IMR-90 (cell line): ENCODE measurements at regions not wholly inside any gene's neighbourhood (a gene's known extent, or its start where the extent isn't known, plus 50 kb on each side); places are given as distances from the start of the nearest gene placed in this dataset.

Experiments
- ATAC-seq: fragments of 200-7000 bp; cut with Tn5 transposase; 2 replicates; pipeline ENCODE4 v1.9.1; 2020; ENCODE audit warnings: low read depth, mild to moderate bottlenecking, moderate library complexity
- BruUV-seq: library from RNA; stranded (reverse); fragments of 400-500 nt; replicated peaks from 2 replicates; lab custom pipeline; 2021; lab: Mats Ljungman, UMichigan
- CTCF ChIA-PET: fragments of 300-600 bp; formaldehyde crosslinking; extraction: SDS; loops from one replicate; lab custom pipeline; 2021; ENCODE audit warnings: antibody characterized with exemption; lab: Yijun Ruan, JAX
- POLR2A ChIA-PET: fragments of 300-600 bp; sonication (Branson Sonifier 250); formaldehyde crosslinking; loops from one replicate; lab custom pipeline; 2022; ENCODE audit warnings: antibody characterized with exemption; ENCODE audit not compliant: unreplicated experiment; lab: Charles Lee
- DNase-seq: peaks from one replicate; pipeline ENCODE4 v3.0.0; 2013
- H2AFZ ChIP-seq: replicated peaks from 2 replicates; pipeline ENCODE3; 2013; ENCODE audit warnings: low read length, mild to moderate bottlenecking; ENCODE audit not compliant: poor library complexity
- H2AK5ac ChIP-seq: 2 replicates; pipeline ENCODE4 v1.6.1; 2013; ENCODE audit warnings: low read depth, low read length, inconsistent platforms
- H2AK9ac ChIP-seq: replicated peaks from 2 replicates; pipeline ENCODE3; 2013; ENCODE audit warnings: mild to moderate bottlenecking, low read depth, low read length, moderate library complexity; ENCODE audit not compliant: poor library complexity
- H2BK120ac ChIP-seq: 2 replicates; pipeline ENCODE4 v1.6.1; 2013; ENCODE audit warnings: low read depth, low read length, inconsistent platforms
- H2BK15ac ChIP-seq: 3 replicates; pipeline ENCODE4 v1.6.1; 2013; ENCODE audit warnings: low read depth, low read length, inconsistent platforms
- H2BK20ac ChIP-seq: 2 replicates; pipeline ENCODE4 v1.6.1; 2013; ENCODE audit warnings: low read depth, mild to moderate bottlenecking, inconsistent platforms, low read length, moderate library complexity
- H2BK5ac ChIP-seq: 2 replicates; pipeline ENCODE4 v1.6.1; 2013; ENCODE audit warnings: mild to moderate bottlenecking, low read depth, low read length, inconsistent platforms; ENCODE audit not compliant: poor library complexity, severe bottlenecking
- H3K14ac ChIP-seq: replicated peaks from 2 replicates; pipeline ENCODE4 v1.6.1; 2013; ENCODE audit warnings: low read depth, low read length, inconsistent platforms
- H3K18ac ChIP-seq: 2 replicates; pipeline ENCODE4 v1.6.1; 2013; ENCODE audit warnings: low read depth, low read length, control low read depth
- H3K23ac ChIP-seq: 2 replicates; pipeline ENCODE4 v1.6.1; 2013; ENCODE audit warnings: low read depth, low read length, inconsistent platforms
- H3K27ac ChIP-seq: 2 replicates; pipeline ENCODE4 v1.5.1; 2013; ENCODE audit warnings: mild to moderate bottlenecking, control low read depth, low read length; ENCODE audit not compliant: insufficient read depth
- H3K27me3 ChIP-seq: 2 replicates; pipeline ENCODE4 v1.6.1; 2013; ENCODE audit warnings: low read length; ENCODE audit not compliant: control insufficient read depth, insufficient read depth
- H3K36me3 ChIP-seq: 2 replicates; pipeline ENCODE4 v1.6.1; 2013; ENCODE audit warnings: low read length, mixed read lengths; ENCODE audit not compliant: control insufficient read depth, insufficient read depth
- H3K4ac ChIP-seq: 2 replicates; pipeline ENCODE4 v1.6.1; 2013; ENCODE audit warnings: low read depth, low read length, inconsistent platforms
- H3K4me1 ChIP-seq: 2 replicates; pipeline ENCODE4 v1.6.1; 2013; ENCODE audit warnings: low read length, mixed read lengths; ENCODE audit not compliant: control insufficient read depth, insufficient read depth
- H3K4me2 ChIP-seq: 2 replicates; pipeline ENCODE4 v1.6.1; 2013; ENCODE audit warnings: low read depth, mild to moderate bottlenecking, control low read depth, low read length, moderate library complexity
- H3K4me3 ChIP-seq: 2 replicates; pipeline ENCODE4 v1.5.1; 2013; ENCODE audit warnings: low read depth, mild to moderate bottlenecking, control low read depth, low read length, moderate library complexity; ENCODE audit not compliant: insufficient read depth
- H3K56ac ChIP-seq: 2 replicates; pipeline ENCODE4 v1.6.1; 2013; ENCODE audit warnings: low read length, inconsistent platforms; ENCODE audit not compliant: insufficient read depth; ENCODE audit errors: extremely low read depth
- H3K79me1 ChIP-seq, 2 experiments: 2 replicates each; pipeline ENCODE4 v1.6.1; 2013; ENCODE audit warnings: low read length in 2 of 2, inconsistent platforms in 1 of 2, low read depth in 1 of 2
- H3K9ac ChIP-seq: 2 replicates; pipeline ENCODE4 v1.6.1; 2013; ENCODE audit warnings: low read depth, low read length, control low read depth
- H3K9me1 ChIP-seq: 2 replicates; pipeline ENCODE4 v1.6.1; 2013; ENCODE audit warnings: low read length, inconsistent platforms; ENCODE audit not compliant: insufficient read depth
- H3K9me3 ChIP-seq: 2 replicates; pipeline ENCODE4 v1.6.1; 2013; ENCODE audit warnings: low read length; ENCODE audit not compliant: control insufficient read depth, insufficient read depth
- H4K20me1 ChIP-seq: 2 replicates; pipeline ENCODE4 v1.6.1; 2013; ENCODE audit warnings: low read length, inconsistent platforms; ENCODE audit not compliant: insufficient read depth
- H4K5ac ChIP-seq: 2 replicates; pipeline ENCODE4 v1.6.1; 2013; ENCODE audit warnings: mild to moderate bottlenecking, low read depth, low read length, control low read depth
- H4K8ac ChIP-seq, 2 experiments: 2 replicates each; pipeline ENCODE4 v1.6.1; 2013; ENCODE audit warnings: low read depth in 2 of 2, low read length in 2 of 2, control low read depth in 1 of 2, inconsistent platforms in 1 of 2
- H4K91ac ChIP-seq: 2 replicates; pipeline ENCODE4 v1.6.1; 2013; ENCODE audit warnings: low read depth, low read length, inconsistent platforms; ENCODE audit not compliant: insufficient read depth
- USF2 ChIP-seq: fragments of 150-350 bp; IDR thresholded peaks from 2 replicates; pipeline ENCODE4 v1.6.1; 2017; ENCODE audit warnings: mild to moderate bottlenecking, antibody characterized with exemption, low read length, low read depth
- WGBS, 2 experiments: methylation state at CpG; one replicate each; pipeline versions ENCODE4 v1.1.5 to v1.1.7; 2013; ENCODE audit warnings: missing lambda C conversion rate in 2 of 2; ENCODE audit not compliant: insufficient read length in 1 of 2; ENCODE audit errors: extremely low coverage in 2 of 2; 5-methylcytosine and 5-hydroxymethylcytosine counted together
- dilution Hi-C: fragments of 300-500 bp; cut with HindIII; formaldehyde crosslinking; loops from one replicate; pipeline ENCODE4 v1.14.3; 2018; ENCODE audit warnings: low sequenced_read_pairs; ENCODE audit not compliant: unreplicated experiment
- in situ Hi-C: fragments of 300-500 bp; cut with MboI; formaldehyde crosslinking; loops from 3 replicates; pipeline ENCODE4 v1.14.3; 2019; ENCODE audit warnings: low sequenced_read_pairs, inconsistent platforms, mixed read lengths
- intact Hi-C: fragments of 100-400 bp; cut with micrococcal nuclease; formaldehyde crosslinking; loops from 2 replicates; pipeline ENCODE4 v1.10.0; 2022

GRCh38 chr1:81607086-81607485, 193.6 kb upstream of the ADGRL2 start:
- no peak overlapping the region for H3K18ac ChIP-seq
- DNase-seq, result no peak
- ATAC-seq, result no peak
- H4K91ac ChIP-seq, result no peak overlapping the region
- H3K9ac ChIP-seq, result no peak overlapping the region
- H3K56ac ChIP-seq, result no peak overlapping the region
- intact Hi-C loops, result no loop called here
- H3K4me3 ChIP-seq, result no peak overlapping the region
- H2AK5ac ChIP-seq, result no peak overlapping the region
- no peak overlapping the region for H2AK9ac ChIP-seq
- WGBS, 2 experiments, result no CpG with 5 or more reads among the region's 3 CpGs
- H3K14ac ChIP-seq, result no peak overlapping the region
- BruUV-seq, result no TSS peak
- no peak overlapping the region for H3K4me2 ChIP-seq
- in situ Hi-C loops, result no loop called here
- H2AFZ ChIP-seq, result no peak overlapping the region
- H4K8ac ChIP-seq, result no peak overlapping the region
- H2BK5ac ChIP-seq, result no peak overlapping the region
- no peaks in the 10 kb centered on the region for H3K27me3 ChIP-seq
- no peak overlapping the region for H3K23ac ChIP-seq
- ChIA-PET CTCF (no interaction called here), POLR2A (no interaction called here)
- H3K9me3 ChIP-seq, result no peaks in the 10 kb centered on the region
- H3K27ac ChIP-seq, result no peak overlapping the region
- H3K4ac ChIP-seq, result no peak overlapping the region
- no peak overlapping the region for H2BK120ac ChIP-seq
- dilution Hi-C loops, result no loop called here
- H2BK15ac ChIP-seq, result no peak overlapping the region
- no peaks in the 10 kb centered on the region for H3K79me1 ChIP-seq
- no peaks in the 10 kb centered on the region for H3K9me1 ChIP-seq
- H3K36me3 ChIP-seq, result no peaks in the 10 kb centered on the region
- TF ChIP-seq USF2, result no peak
- H4K5ac ChIP-seq, result no peak overlapping the region
- H2BK20ac ChIP-seq, result no peak overlapping the region
- no peaks in the 10 kb centered on the region for H3K4me1 ChIP-seq
- no peaks in the 10 kb centered on the region for H4K20me1 ChIP-seq
